ENCODE measurements at regions not wholly inside any gene's neighbourhood (a gene's known extent, or its start where the extent isn't known, plus 50 kb on each side); places are given as distances from the start of the nearest gene placed in this dataset.

DNA sequence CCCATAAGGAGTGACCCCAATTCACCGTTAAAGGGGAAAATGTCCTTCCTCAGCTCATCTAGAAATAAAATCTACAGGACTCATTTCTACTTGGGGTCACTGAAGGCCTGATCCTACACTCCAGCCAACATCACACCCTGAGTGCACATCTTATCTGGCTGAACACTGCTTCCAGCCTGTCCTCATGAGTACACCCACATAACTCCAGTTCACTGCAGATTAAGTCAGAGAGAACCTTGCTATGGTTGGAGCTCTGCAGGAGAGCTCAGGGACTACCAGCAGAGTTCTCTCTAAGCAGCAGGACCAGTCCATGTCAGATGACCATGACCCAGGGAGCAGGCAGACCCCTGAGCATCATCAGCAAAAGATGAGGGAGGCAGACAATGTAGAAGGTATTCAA lies 126.9 kb upstream of the MAP3K1 start:
- TF ChIP-seq, protein P1, sequence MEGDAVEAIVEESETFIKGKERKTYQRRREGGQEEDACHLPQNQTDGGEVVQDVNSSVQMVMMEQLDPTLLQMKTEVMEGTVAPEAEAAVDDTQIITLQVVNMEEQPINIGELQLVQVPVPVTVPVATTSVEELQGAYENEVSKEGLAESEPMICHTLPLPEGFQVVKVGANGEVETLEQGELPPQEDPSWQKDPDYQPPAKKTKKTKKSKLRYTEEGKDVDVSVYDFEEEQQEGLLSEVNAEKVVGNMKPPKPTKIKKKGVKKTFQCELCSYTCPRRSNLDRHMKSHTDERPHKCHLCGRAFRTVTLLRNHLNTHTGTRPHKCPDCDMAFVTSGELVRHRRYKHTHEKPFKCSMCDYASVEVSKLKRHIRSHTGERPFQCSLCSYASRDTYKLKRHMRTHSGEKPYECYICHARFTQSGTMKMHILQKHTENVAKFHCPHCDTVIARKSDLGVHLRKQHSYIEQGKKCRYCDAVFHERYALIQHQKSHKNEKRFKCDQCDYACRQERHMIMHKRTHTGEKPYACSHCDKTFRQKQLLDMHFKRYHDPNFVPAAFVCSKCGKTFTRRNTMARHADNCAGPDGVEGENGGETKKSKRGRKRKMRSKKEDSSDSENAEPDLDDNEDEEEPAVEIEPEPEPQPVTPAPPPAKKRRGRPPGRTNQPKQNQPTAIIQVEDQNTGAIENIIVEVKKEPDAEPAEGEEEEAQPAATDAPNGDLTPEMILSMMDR (IDR thresholded peaks at IDR 0.05), result no peak
- TF ChIP-seq POLR2A (IDR thresholded peaks at IDR 0.05), result no peak

Measured in testis (tissue), 2 donors.